ENCODE measurements at regions not wholly inside any gene's neighbourhood (a gene's known extent, or its start where the extent isn't known, plus 50 kb on each side); places are given as distances from the start of the nearest gene placed in this dataset.

- no peak for TF ChIP-seq CTCF (IDR thresholded peaks at IDR 0.05)
Observed at GRCh38 chr2:234405462-234405861, 91.4 kb downstream of the ARL4C start.

- TF ChIP-seq CTCF (IDR thresholded peaks at IDR 0.05): no peak
Observed at GRCh38 chr2:234404957-234405356, 91.9 kb downstream of the ARL4C start.

GRCh38 chr2:234403751-234404150 lies 93.1 kb downstream of the ARL4C start:
- TF ChIP-seq CTCF (IDR thresholded peaks at IDR 0.05): no peak

- no peak for TF ChIP-seq CTCF (IDR thresholded peaks at IDR 0.05)
Observed at GRCh38 chr2:234403074-234403473, 93.8 kb downstream of the ARL4C start.

GRCh38 chr2:234401426-234401825 lies 95.5 kb downstream of the ARL4C start:
- TF ChIP-seq CTCF (IDR thresholded peaks at IDR 0.05): no peak

- TF ChIP-seq CTCF (IDR thresholded peaks at IDR 0.05): no peak
Observed at GRCh38 chr2:234399451-234400246, 97.2 kb downstream of the ARL4C start.

- TF ChIP-seq CTCF (IDR thresholded peaks at IDR 0.05): no peak
Observed at GRCh38 chr2:234398531-234398930, 98.3 kb downstream of the ARL4C start.
